Neural cell (in vitro differentiated cells): ENCODE measurements at regions not wholly inside any gene's neighbourhood (a gene's known extent, or its start where the extent isn't known, plus 50 kb on each side); places are given as distances from the start of the nearest gene placed in this dataset.

Experiments used
- H2AFZ ChIP-seq: fragments of 200-600, 300-800 bp; sonication (generic), shearing (Covaris generic); 2 replicates; pipeline ENCODE4 v1.6.0; 2014; ENCODE audit warnings: low read depth, mild to moderate bottlenecking, antibody characterized with exemption, low read length, moderate library complexity
- H3F3A ChIP-seq: fragments of 200-600 bp; shearing (Covaris generic); 2 replicates; pipeline ENCODE4 v1.6.1; 2016; ENCODE audit warnings: mild to moderate bottlenecking, moderate library complexity, mixed read lengths, antibody characterized with exemption, low read length; ENCODE audit not compliant: insufficient read depth, poor library complexity, severe bottlenecking
- H3K27ac ChIP-seq: fragments of 200-600, 300-800 bp; sonication (generic), shearing (Covaris generic); 2 replicates; pipeline ENCODE4 v1.5.1; 2014; ENCODE audit warnings: mild to moderate bottlenecking, low read length, moderate library complexity
- H3K27me3 ChIP-seq: fragments of 300-800, 200-600 bp; sonication (generic), shearing (Covaris generic); 2 replicates; pipeline ENCODE4 v1.6.0; 2014; ENCODE audit warnings: mild to moderate bottlenecking, low read depth, low read length, moderate library complexity; ENCODE audit not compliant: insufficient read depth
- H3K36me3 ChIP-seq: fragments of 300-800, 200-600 bp; sonication (generic), shearing (Covaris generic); 2 replicates; pipeline ENCODE4 v1.5.1; 2014; ENCODE audit warnings: mild to moderate bottlenecking, antibody characterized with exemption, low read length, moderate library complexity; ENCODE audit not compliant: insufficient read depth
- H3K4me2 ChIP-seq: fragments of 300-800, 200-600 bp; sonication (generic), shearing (Covaris generic); 2 replicates; pipeline ENCODE4 v1.6.0; 2014; ENCODE audit warnings: mild to moderate bottlenecking, low read length
- H3K4me3 ChIP-seq: fragments of 300-800, 200-600 bp; sonication (generic), shearing (Covaris generic); 2 replicates; pipeline ENCODE4 v1.5.1; 2014; ENCODE audit warnings: mild to moderate bottlenecking, low read length, moderate library complexity
- H3K79me2 ChIP-seq: fragments of 200-600 bp; shearing (Covaris generic); replicated peaks from 2 replicates; pipeline ENCODE4 v1.6.0; 2014; ENCODE audit warnings: mild to moderate bottlenecking, low read length, moderate library complexity; ENCODE audit not compliant: insufficient read depth
- H3K9ac ChIP-seq: fragments of 300-800, 200-600 bp; sonication (generic), shearing (Covaris generic); 2 replicates; pipeline ENCODE4 v1.6.1; 2016; ENCODE audit warnings: mild to moderate bottlenecking, low read length, mixed read lengths
- H3K9me2 ChIP-seq: fragments of 200-600 bp; shearing (Covaris generic); 2 replicates; pipeline ENCODE4 v1.6.1; 2016; ENCODE audit warnings: mild to moderate bottlenecking, low read length, mixed read lengths; ENCODE audit not compliant: insufficient read depth
- H3K9me3 ChIP-seq: fragments of 200-600, 300-800 bp; sonication (generic), shearing (Covaris generic); 2 replicates; pipeline ENCODE4 v1.6.1; 2016; ENCODE audit warnings: mild to moderate bottlenecking, mixed run types, low read length, moderate library complexity, mixed read lengths
- H4K20me1 ChIP-seq: fragments of 200-600 bp; shearing (Covaris generic); 2 replicates; pipeline ENCODE4 v1.6.1; 2016; ENCODE audit warnings: mild to moderate bottlenecking, mixed run types; ENCODE audit not compliant: insufficient read depth
- EP300 ChIP-seq: fragments of 450-650 bp; conservative IDR thresholded peaks from 2 replicates; pipeline ENCODE4 v1.6.1; 2014; ENCODE audit warnings: antibody characterized with exemption, mild to moderate bottlenecking, moderate library complexity; ENCODE audit not compliant: poor library complexity, severe bottlenecking
- EZH2 ChIP-seq: fragments of 200-600, 300-800 bp; shearing (Covaris generic), sonication (generic); IDR thresholded peaks from 2 replicates; pipeline ENCODE4 v1.6.1; 2014; ENCODE audit warnings: antibody characterized with exemption, low read length, borderline replicate concordance, mild to moderate bottlenecking; ENCODE audit not compliant: insufficient read depth, poor library complexity, severe bottlenecking
- MXI1 ChIP-seq: fragments of 450-650 bp; conservative IDR thresholded peaks from 2 replicates; pipeline ENCODE4 v1.6.1; 2014; ENCODE audit warnings: antibody characterized with exemption, mild to moderate bottlenecking; ENCODE audit not compliant: poor library complexity, severe bottlenecking
- POLR2AphosphoS5 ChIP-seq: IDR thresholded peaks from 2 replicates; pipeline ENCODE4 v1.6.1; 2012
- RAD21 ChIP-seq: fragments of 450-650 bp; conservative IDR thresholded peaks from 2 replicates; pipeline ENCODE4 v1.6.1; 2014; ENCODE audit warnings: antibody characterized with exemption, mild to moderate bottlenecking, moderate library complexity
- SMC3 ChIP-seq: fragments of 450-650 bp; conservative IDR thresholded peaks from 2 replicates; pipeline ENCODE4 v1.6.1; 2014; ENCODE audit warnings: antibody characterized with exemption, mild to moderate bottlenecking, moderate library complexity; ENCODE audit not compliant: poor library complexity
- TAF1 ChIP-seq: IDR thresholded peaks from 2 replicates; pipeline ENCODE4 v1.6.1; 2012; ENCODE audit warnings: low read depth
- TF ChIP-seq, protein P1 (sequence below): fragments of 450-650 bp; IDR thresholded peaks from 2 replicates; pipeline ENCODE4 v1.5.1; 2014; ENCODE audit warnings: antibody characterized with exemption, mild to moderate bottlenecking, moderate library complexity; ENCODE audit not compliant: poor library complexity, severe bottlenecking
- TF ChIP-seq, protein P2 (sequence below): IDR thresholded peaks from 2 replicates; pipeline ENCODE4 v1.6.1; 2012; ENCODE audit warnings: borderline replicate concordance

DNA sequence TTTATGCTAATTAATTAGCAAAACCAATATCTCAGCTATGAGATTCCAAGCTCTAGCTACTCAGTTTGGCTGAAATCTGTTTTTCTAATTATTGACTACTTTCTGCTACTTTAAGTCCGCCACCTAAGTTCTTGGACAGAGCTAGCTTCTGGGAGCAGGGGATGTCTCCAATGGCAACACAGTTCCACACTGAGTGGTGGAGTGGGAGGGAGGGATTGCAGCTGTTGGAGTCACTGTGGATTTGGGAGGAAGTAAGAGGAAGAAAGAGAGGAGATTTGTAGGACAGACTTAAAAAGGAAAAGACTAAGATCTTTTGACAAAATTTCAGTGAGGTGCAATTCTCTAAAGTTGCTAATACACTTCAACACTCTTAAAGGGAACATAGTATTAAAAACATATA is 450.8 kb downstream of the NFIB start:
- Histone ChIP-seq H3K4me2 (no peak overlapping the region), H3K27me3 (no peaks in the 10 kb centered on the region), H3K9ac (no peak overlapping the region), H3K9me2 (no peaks in the 10 kb centered on the region), H3F3A (no peaks in the 10 kb centered on the region), H3K36me3 (no peaks in the 10 kb centered on the region), H3K4me3 (no peak overlapping the region), H3K9me3 (no peaks in the 10 kb centered on the region), H4K20me1 (no peaks in the 10 kb centered on the region), H3K79me2 (no peaks in the 10 kb centered on the region), H3K27ac (no peak overlapping the region), H2AFZ (no peak overlapping the region)
- TF ChIP-seq EZH2 (no peak), MXI1 (no peak)

DNA sequence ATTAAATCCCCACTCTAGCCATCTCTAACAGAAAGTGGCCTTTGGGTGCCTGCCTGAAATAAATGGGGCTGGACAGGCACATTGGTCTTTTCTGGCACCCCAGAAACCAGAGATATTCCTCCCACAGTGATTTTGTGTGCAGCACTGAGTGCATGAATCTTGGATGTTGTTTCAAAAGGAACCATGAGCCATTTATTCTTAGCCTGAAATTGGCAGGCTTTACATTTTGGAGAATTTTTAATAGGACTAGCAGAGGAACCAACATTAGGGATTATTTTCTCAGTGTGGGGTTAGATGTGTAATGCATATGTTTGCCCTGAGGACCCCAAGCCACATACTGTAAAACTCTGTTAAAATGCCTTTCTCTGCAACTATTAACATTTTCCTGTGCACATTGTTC is 451.3 kb downstream of the NFIB start:
- Histone ChIP-seq H3F3A (no peaks in the 10 kb centered on the region), H3K27me3 (no peaks in the 10 kb centered on the region), H3K27ac (no peak overlapping the region), H4K20me1 (no peaks in the 10 kb centered on the region), H3K4me3 (no peak overlapping the region), H3K9ac (no peak overlapping the region), H3K9me3 (no peaks in the 10 kb centered on the region), H2AFZ (no peak overlapping the region), H3K79me2 (no peaks in the 10 kb centered on the region), H3K9me2 (no peaks in the 10 kb centered on the region), H3K36me3 (no peaks in the 10 kb centered on the region), H3K4me2 (no peak overlapping the region)
- TF ChIP-seq EP300 (no peak), RAD21 (no peak), EZH2 (no peak), MXI1 (no peak), SMC3 (no peak), TAF1 (no peak), POLR2AphosphoS5 (no peak)
- TF ChIP-seq, protein P1, sequence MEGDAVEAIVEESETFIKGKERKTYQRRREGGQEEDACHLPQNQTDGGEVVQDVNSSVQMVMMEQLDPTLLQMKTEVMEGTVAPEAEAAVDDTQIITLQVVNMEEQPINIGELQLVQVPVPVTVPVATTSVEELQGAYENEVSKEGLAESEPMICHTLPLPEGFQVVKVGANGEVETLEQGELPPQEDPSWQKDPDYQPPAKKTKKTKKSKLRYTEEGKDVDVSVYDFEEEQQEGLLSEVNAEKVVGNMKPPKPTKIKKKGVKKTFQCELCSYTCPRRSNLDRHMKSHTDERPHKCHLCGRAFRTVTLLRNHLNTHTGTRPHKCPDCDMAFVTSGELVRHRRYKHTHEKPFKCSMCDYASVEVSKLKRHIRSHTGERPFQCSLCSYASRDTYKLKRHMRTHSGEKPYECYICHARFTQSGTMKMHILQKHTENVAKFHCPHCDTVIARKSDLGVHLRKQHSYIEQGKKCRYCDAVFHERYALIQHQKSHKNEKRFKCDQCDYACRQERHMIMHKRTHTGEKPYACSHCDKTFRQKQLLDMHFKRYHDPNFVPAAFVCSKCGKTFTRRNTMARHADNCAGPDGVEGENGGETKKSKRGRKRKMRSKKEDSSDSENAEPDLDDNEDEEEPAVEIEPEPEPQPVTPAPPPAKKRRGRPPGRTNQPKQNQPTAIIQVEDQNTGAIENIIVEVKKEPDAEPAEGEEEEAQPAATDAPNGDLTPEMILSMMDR = no peak
- TF ChIP-seq, protein P2, sequence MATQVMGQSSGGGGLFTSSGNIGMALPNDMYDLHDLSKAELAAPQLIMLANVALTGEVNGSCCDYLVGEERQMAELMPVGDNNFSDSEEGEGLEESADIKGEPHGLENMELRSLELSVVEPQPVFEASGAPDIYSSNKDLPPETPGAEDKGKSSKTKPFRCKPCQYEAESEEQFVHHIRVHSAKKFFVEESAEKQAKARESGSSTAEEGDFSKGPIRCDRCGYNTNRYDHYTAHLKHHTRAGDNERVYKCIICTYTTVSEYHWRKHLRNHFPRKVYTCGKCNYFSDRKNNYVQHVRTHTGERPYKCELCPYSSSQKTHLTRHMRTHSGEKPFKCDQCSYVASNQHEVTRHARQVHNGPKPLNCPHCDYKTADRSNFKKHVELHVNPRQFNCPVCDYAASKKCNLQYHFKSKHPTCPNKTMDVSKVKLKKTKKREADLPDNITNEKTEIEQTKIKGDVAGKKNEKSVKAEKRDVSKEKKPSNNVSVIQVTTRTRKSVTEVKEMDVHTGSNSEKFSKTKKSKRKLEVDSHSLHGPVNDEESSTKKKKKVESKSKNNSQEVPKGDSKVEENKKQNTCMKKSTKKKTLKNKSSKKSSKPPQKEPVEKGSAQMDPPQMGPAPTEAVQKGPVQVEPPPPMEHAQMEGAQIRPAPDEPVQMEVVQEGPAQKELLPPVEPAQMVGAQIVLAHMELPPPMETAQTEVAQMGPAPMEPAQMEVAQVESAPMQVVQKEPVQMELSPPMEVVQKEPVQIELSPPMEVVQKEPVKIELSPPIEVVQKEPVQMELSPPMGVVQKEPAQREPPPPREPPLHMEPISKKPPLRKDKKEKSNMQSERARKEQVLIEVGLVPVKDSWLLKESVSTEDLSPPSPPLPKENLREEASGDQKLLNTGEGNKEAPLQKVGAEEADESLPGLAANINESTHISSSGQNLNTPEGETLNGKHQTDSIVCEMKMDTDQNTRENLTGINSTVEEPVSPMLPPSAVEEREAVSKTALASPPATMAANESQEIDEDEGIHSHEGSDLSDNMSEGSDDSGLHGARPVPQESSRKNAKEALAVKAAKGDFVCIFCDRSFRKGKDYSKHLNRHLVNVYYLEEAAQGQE = no peak
